Stimulated activated CD4-positive, alpha-beta T cell treated with anti-CD3 and anti-CD28 coated beads, Interleukin-12 subunit alpha, Interleukin-12 subunit beta, amount 100 ng/mL, for 24 hours (primary cell): ENCODE measurements at regions not wholly inside any gene's neighbourhood (a gene's known extent, or its start where the extent isn't known, plus 50 kb on each side); places are given as distances from the start of the nearest gene placed in this dataset.

Experiments used
- DNase-seq, 2 experiments: peaks; one replicate each; pipeline ENCODE4 v3.0.0-alpha.2; 2020; ENCODE audit warnings: low read depth in 2 of 2

- no peak for DNase-seq
These were observed 113.8 kb upstream of the FAM9B start for GRCh38 chrX:9147726-9148125.

DNA sequence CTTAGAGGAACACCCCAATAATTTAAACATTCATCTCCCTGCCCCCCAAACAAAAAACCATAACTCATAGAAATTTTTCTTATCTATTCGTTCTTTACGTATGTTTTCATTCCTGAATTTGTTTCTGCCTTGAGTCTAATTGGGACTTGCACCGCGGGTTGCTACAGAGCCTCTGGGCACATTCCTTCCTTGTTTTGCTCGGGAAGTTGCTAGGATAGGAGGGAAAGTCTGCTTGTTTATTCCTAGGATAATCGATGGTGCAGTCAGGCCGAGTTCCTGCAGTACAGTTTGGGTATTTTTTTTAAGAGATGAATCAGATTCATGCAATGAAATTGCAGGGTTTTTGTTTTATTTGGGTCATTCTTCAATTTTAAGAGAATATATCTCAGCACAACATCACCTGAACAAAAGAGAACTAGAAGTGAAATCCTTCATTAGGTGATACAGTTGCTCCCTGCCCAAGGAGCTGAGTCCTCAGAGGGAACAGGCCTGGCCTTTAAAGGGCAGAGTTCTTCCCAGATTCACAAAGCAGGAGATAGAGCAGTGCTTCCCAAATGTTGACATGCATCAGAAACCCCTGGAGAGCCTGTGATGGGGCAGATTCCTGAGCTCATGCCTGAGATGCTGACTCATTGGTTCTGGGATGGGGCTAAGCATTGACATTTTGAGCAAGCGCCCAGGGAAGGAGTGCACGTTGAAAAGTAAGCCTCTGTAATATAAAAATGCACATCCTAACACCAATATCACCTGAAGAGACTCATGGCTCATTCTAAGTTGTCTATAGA, 114.9 kb upstream of the FAM9B start:
- DNase-seq, result no peak

GRCh38 chrX:9149501-9150245, 115.7 kb upstream of the FAM9B start:
- no peak for DNase-seq

GRCh38 chrX:9151772-9152307, 117.9 kb upstream of the FAM9B start:
- no peak for DNase-seq

- no peak for DNase-seq
These were observed 119.4 kb upstream of the FAM9B start for GRCh38 chrX:9153300-9153699.

DNA sequence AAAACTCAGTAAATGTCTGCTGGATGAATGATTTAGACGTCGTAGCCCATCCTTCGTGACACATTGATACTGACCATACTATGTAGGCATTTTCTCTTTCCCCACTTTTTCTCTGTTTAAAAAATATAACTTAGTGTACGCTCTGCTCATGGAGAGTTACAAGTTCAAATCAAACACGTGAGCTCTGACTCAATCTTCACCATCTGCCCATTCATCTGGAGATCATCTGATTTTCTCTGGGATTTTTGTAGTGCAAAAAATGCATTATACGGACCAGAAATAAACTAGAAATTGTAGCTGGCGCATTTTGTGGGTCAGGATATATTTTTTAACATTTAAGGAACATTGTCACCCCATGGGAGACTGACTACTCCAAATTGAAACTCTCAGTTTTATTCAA, 124.7 kb upstream of the FAM9B start:
- no peak for DNase-seq

GRCh38 chrX:9160698-9161329, 126.9 kb upstream of the FAM9B start:
- DNase-seq, result no peak

DNA sequence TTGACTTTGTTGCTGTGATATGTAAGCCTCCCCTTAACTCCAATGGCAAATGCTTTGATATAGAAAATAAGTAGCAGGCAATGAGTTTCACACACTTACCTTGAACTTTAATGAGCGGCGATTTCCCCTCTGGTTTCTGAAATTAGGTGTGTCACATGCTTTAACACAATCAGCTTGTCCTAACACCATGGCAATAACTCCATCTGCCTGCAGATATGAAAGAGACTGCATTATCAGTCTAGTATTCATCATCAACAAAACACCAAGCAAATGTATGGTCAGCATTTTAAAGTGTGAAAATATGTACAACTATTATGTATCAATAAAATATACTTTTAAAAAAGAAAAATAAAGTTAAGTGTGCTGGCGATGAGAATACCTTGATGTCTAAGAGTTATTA, 128.8 kb upstream of the FAM9B start:
- no peak for DNase-seq

DNA sequence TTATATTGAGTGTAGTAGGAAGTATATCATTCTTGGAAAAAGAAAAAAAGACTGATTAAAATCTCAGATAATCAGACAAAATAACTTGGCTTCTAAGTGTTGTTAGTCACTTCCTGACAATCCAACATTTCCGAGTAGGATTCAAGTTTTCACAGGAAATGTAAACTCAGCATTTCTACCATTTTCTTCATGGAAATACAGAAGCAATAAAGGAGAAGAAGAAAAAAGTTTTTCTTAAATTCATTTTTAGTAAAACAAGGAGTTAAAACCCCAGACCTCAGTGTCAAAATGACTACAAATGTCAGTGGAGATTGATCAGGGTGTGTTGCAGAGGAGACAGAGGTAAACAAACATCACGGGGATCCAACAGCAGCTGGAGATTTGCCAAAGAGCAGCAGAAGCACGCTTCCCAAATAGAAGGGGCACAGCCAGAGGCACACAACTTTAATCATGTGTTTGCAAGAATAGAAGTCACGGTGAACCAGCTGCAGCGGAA, 129.3 kb upstream of the FAM9B start:
- DNase-seq, result no peak

DNA sequence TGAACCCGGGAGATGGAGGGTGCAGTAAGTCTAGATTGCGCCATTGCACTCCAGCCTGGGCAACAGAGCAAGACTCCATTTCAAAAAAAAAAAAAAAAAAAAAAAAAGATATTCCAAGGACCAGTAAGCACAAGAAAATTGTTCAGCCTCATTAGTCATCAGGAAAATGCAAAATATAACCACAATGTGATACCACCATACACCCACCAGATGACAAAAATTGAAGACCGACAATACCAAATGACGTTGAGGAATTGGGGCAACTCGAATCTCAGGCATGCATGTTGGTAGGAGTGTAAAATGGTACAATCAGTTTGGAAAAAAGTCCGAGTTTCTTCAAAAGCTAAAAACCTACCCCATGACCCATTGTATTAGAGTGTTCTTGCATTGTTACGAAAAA, 130.2 kb upstream of the FAM9B start:
- DNase-seq, result no peak

DNA sequence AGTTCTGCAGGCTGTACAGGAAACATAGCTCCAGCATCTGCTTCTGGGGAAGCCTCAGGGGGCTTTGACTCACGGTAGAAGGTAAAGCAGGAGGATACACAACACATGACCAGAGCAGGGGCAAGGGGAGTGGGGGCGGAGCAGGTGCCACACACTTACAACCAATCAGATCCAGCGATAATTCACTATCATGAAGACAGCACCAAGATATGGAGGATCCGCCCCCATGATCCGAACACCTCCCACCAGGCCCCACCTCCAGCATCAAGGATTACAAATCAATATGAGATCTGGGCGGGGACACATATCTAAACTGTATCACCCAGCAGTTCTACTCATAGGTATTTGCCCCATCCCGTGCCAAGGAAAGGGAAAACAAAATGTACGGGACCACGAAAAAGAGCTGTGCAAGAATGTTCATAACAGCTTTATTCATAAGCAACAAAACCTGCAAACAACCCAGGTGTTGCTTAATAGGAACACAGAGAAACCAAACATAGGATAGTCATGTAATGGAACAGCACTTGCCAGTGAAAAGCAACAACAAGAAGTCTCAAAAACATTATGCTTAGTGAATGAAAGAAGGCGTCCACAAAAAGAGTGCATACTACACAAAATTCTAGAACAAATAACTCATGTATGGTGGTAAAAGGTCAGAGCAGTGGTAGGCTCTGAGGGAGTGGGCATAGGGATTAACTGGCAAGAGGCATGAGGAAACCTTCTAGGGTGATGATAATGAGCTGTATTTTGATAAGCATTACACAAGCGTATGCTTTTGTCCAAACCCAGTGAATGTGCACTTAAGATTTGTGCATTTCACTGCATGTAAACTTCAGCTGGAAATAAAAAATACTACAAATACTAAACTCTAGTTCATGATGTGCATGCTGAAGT, 130.9 kb upstream of the FAM9B start:
- no peak for DNase-seq

GRCh38 chrX:9166584-9166944, 132.6 kb upstream of the FAM9B start:
- DNase-seq, result no peak

GRCh38 chrX:9171841-9172463, 138.0 kb upstream of the FAM9B start:
- DNase-seq, result no peak

- no peak for DNase-seq
These were observed 138.5 kb upstream of the FAM9B start for GRCh38 chrX:9172464-9172850.

GRCh38 chrX:9180623-9181022, 146.7 kb upstream of the FAM9B start:
- no peak for DNase-seq

DNA sequence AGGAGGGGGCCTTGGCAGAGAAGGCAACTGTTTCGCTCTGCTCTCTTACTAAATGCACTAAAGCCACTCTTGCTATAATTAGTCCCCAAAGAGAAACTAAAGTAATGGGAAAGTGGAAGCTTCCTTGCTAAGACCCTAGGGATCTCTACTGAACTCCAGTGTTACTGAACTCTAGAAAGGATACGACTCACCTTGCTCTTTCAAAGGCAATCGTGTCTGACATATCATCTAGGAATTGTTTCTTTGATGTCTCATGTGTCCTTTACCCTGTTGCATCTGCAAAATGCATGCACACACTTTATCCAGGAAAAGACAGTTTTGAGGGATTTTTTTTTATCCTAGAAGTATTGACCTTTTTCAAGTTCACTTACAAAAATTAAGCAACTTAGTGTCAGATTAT, 148.1 kb upstream of the FAM9B start:
- DNase-seq, result no peak

DNA sequence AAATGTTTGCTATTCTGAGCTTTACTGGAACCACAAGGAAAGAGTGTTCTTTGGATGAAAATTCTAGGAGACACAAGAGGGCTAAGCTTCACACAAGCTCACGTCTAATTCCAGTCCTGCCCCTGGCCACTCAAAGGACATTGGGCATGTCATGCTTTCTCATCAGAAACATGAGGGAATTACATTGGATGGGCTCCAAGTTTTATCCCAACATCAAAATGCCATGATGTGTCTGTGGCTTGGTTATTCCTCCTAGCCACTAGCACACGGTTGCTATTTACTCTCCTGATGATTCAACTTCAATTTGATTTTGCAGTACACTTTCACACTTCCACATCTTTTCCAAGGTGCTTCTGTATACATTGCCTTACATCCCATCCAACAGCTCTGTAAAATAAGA, 149.6 kb upstream of the FAM9B start:
- no peak for DNase-seq

DNA sequence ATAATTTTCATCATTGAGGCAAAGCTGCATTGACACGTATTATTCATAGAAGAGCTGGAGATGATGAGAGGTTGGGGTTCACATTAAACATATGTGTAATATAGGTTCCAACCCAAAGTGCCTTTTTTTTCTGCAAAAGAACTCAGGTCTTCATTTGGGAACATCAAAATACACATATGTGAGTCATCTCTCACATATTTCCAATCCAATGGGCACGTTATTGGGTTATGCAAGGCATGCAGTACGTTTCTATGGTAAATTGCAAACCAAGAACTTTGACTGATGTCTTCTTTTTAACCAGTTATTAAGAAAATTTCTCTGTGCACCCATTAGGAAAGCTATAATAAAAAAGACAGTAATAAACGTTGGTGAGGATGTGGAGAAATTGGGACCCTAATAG, 150.3 kb upstream of the FAM9B start:
- DNase-seq, result no peak

DNA sequence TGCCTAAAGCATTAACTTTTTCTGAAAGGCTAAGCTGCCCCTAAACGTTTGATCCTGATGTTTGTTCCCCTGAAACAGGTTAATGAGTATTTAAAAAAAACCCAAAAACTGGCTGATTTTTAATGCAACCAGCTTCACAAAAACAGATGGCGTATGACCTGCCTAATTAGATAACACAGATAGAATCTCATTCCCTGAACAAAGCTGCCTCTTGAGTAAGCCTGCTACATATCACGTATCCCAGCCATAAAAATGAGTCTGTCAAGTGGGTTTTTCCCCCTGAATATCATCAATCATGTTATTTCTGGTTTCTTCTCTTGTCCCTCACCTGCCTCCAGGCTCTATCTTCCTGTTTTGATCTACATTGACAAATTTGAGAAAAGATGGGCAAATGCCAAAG, 154.2 kb upstream of the FAM9B start:
- DNase-seq, result no peak

DNA sequence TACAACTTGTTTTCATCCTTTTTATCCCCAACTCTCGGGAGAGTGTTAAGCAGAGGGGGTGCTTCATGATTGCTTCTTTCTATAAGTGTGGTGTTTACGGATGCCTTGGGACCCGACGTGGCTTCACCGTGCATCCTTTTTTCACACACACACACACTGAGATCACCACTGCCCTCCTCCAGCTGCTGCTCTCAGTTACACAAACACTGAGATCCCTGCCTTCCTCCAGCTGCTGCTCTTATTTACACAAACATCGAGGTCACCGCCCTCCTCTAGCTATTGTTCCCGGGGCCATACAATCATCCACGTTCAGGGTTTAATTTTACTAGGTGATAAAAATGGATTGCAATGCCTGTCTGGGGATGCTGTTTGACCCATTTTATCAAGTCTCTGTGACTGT, 155.4 kb upstream of the FAM9B start:
- no peak for DNase-seq

GRCh38 chrX:9191392-9191791, 157.5 kb upstream of the FAM9B start:
- no peak for DNase-seq
